ENCODE measurements at regions not wholly inside any gene's neighbourhood (a gene's known extent, or its start where the extent isn't known, plus 50 kb on each side); places are given as distances from the start of the nearest gene placed in this dataset.
"Not testable (repeated sequence)": the region's sequence is repeated elsewhere in the genome, so short reads cannot be mapped to it uniquely, and the experiment has no call there.

- DNase-seq: no peak
Observed at GRCh38 chr6:168871642-168872315, 381.9 kb downstream of the THBS2 start.

- DNase-seq: no peak
Observed at GRCh38 chr6:168870982-168871381, 382.7 kb downstream of the THBS2 start.

GRCh38 chr6:168867247-168868102 lies 386.2 kb downstream of the THBS2 start:
- DNase-seq: no peak

- DNase-seq: no peak
Observed at GRCh38 chr6:168866534-168866933, 387.1 kb downstream of the THBS2 start.

GRCh38 chr6:168865522-168865921 lies 388.1 kb downstream of the THBS2 start:
- DNase-seq: no peak

GRCh38 chr6:168864541-168865460 lies 388.8 kb downstream of the THBS2 start:
- DNase-seq: no peak

GRCh38 chr6:168863467-168863866 lies 390.2 kb downstream of the THBS2 start:
- no peak for DNase-seq

- DNase-seq: no peak
Observed at GRCh38 chr6:168862346-168862980, 391.2 kb downstream of the THBS2 start.

- no peak for DNase-seq
Observed at GRCh38 chr6:168860987-168861386, 392.7 kb downstream of the THBS2 start.

- DNase-seq: no peak
Observed at GRCh38 chr6:168860341-168860740, 393.3 kb downstream of the THBS2 start.

GRCh38 chr6:168858926-168859325 lies 394.7 kb downstream of the THBS2 start:
- DNase-seq: no peak

GRCh38 chr6:168856914-168857313 lies 396.7 kb downstream of the THBS2 start:
- DNase-seq: no peak

GRCh38 chr6:168852376-168852884 lies 401.2 kb downstream of the THBS2 start:
- DNase-seq: no peak

GRCh38 chr6:168851460-168852375 lies 401.9 kb downstream of the THBS2 start:
- DNase-seq: peak; percentile 2

GRCh38 chr6:168850027-168850736 lies 403.5 kb downstream of the THBS2 start:
- not testable (repeated sequence) for DNase-seq

- no peak for DNase-seq
Observed at GRCh38 chr6:168849459-168849858, 404.2 kb downstream of the THBS2 start.

GRCh38 chr6:168848797-168849196 lies 404.8 kb downstream of the THBS2 start:
- DNase-seq: no peak

- no peak for DNase-seq
Observed at GRCh38 chr6:168844821-168845609, 404.0 kb downstream of the SMOC2 start.

GRCh38 chr6:168842632-168843212 lies 401.7 kb downstream of the SMOC2 start:
- not testable (repeated sequence) for DNase-seq

Data from hematopoietic multipotent progenitor cell treated with erythropoietin and hydrocortisone succinate and interleukin-3 and kit ligand, for 4 days (in vitro differentiated cells).